ENCODE measurements at regions not wholly inside any gene's neighbourhood (a gene's known extent, or its start where the extent isn't known, plus 50 kb on each side); places are given as distances from the start of the nearest gene placed in this dataset.
"Not testable (repeated sequence)": the region's sequence is repeated elsewhere in the genome, so short reads cannot be mapped to it uniquely, and the experiment has no call there.

- intact Hi-C loops (cut with DNase I), result no loop called here
- DNase-seq (ENCODE audit: low spot score), result peak; percentile 66
Measured at GRCh38 chr1:10906866-10907519, 105.5 kb upstream of the TARDBP start.

- DNase-seq (ENCODE audit: low spot score), result peak; percentile 24
- intact Hi-C loops (cut with DNase I), result no loop called here
Measured at GRCh38 chr1:10908266-10908665, 104.2 kb upstream of the TARDBP start.

GRCh38 chr1:10909697-10910680 lies 102.5 kb upstream of the TARDBP start:
- DNase-seq (ENCODE audit: low spot score), result no peak
- intact Hi-C loops (cut with DNase I), result no loop called here

GRCh38 chr1:10910681-10911489 lies 101.6 kb upstream of the TARDBP start:
- no peak for DNase-seq (ENCODE audit: low spot score)
- intact Hi-C loops (cut with DNase I), result no loop called here

GRCh38 chr1:10911490-10912166 lies 100.8 kb upstream of the TARDBP start:
- intact Hi-C loops (cut with DNase I), result no loop called here
- no peak for DNase-seq (ENCODE audit: low spot score)

- no peak for DNase-seq (ENCODE audit: low spot score)
- intact Hi-C loops (cut with DNase I), result no loop called here
Measured at GRCh38 chr1:10912441-10912840, 100.0 kb upstream of the TARDBP start.

GRCh38 chr1:10914056-10914455 lies 98.4 kb upstream of the TARDBP start:
- intact Hi-C loops (cut with DNase I), result no loop called here
- no peak for DNase-seq (ENCODE audit: low spot score)

GRCh38 chr1:10915594-10915993 lies 96.9 kb upstream of the TARDBP start:
- intact Hi-C loops (cut with DNase I), result no loop called here
- no peak for DNase-seq (ENCODE audit: low spot score)

GRCh38 chr1:10916311-10916710 lies 96.1 kb upstream of the TARDBP start:
- no peak for DNase-seq (ENCODE audit: low spot score)
- intact Hi-C loops (cut with DNase I), result no loop called here

- intact Hi-C loops (cut with DNase I), result no loop called here
- no peak for DNase-seq (ENCODE audit: low spot score)
Measured at GRCh38 chr1:10916991-10917390, 95.5 kb upstream of the TARDBP start.

- no peak for DNase-seq (ENCODE audit: low spot score)
- intact Hi-C loops (cut with DNase I), result no loop called here
Measured at GRCh38 chr1:10917513-10918454, 94.7 kb upstream of the TARDBP start.

GRCh38 chr1:10918531-10918930 lies 93.9 kb upstream of the TARDBP start:
- DNase-seq (ENCODE audit: low spot score), result no peak
- intact Hi-C loops (cut with DNase I), result no loop called here

GRCh38 chr1:10920063-10920626 lies 92.3 kb upstream of the TARDBP start:
- no peak for DNase-seq (ENCODE audit: low spot score)
- intact Hi-C loops (cut with DNase I), result no loop called here

- intact Hi-C loops (cut with DNase I); DNase-seq (ENCODE audit: low spot score): not testable (repeated sequence)
Measured at GRCh38 chr1:10922315-10923060, 90.0 kb upstream of the TARDBP start.

GRCh38 chr1:10924030-10924429 lies 88.4 kb upstream of the TARDBP start:
- intact Hi-C loops (cut with DNase I), result no loop called here
- no peak for DNase-seq (ENCODE audit: low spot score)

- intact Hi-C loops (cut with DNase I), result no loop called here
- no peak for DNase-seq (ENCODE audit: low spot score)
Measured at GRCh38 chr1:10928654-10929053, 83.8 kb upstream of the TARDBP start.

GRCh38 chr1:10932088-10932487 lies 80.4 kb upstream of the TARDBP start:
- intact Hi-C loops (cut with DNase I), result no loop called here
- no peak for DNase-seq (ENCODE audit: low spot score)
